ENCODE measurements at regions not wholly inside any gene's neighbourhood (a gene's known extent, or its start where the extent isn't known, plus 50 kb on each side); places are given as distances from the start of the nearest gene placed in this dataset.
A peak's percentile ranks its signal among the peaks of the same experiment; 100 is the strongest.

GRCh38 chr17:13405080-13405479, 196.6 kb downstream of the HS3ST3A1 start:
- DNase-seq (ENCODE audit: low spot score) = no peak

GRCh38 chr17:13403982-13404946, 197.5 kb downstream of the HS3ST3A1 start:
- DNase-seq (ENCODE audit: low spot score) = no peak

GRCh38 chr17:13400491-13400890, 201.2 kb downstream of the HS3ST3A1 start:
- DNase-seq (ENCODE audit: low spot score) = no peak

- no peak for DNase-seq (ENCODE audit: low spot score)
Measured at GRCh38 chr17:13398853-13399252, 202.9 kb downstream of the HS3ST3A1 start.

GRCh38 chr17:13398091-13398490, 203.6 kb downstream of the HS3ST3A1 start:
- no peak for DNase-seq (ENCODE audit: low spot score)

- DNase-seq (ENCODE audit: low spot score) = no peak
Measured at GRCh38 chr17:13395862-13396261, 205.9 kb downstream of the HS3ST3A1 start.

GRCh38 chr17:13395346-13395745, 206.4 kb downstream of the HS3ST3A1 start:
- DNase-seq (ENCODE audit: low spot score) = no peak

GRCh38 chr17:13393841-13394710, 207.7 kb downstream of the HS3ST3A1 start:
- DNase-seq (ENCODE audit: low spot score) = peak; percentile 86

GRCh38 chr17:13387952-13388351, 213.8 kb downstream of the HS3ST3A1 start:
- no peak for DNase-seq (ENCODE audit: low spot score)

- no peak for DNase-seq (ENCODE audit: low spot score)
Measured at GRCh38 chr17:13387236-13387635, 214.5 kb downstream of the HS3ST3A1 start.

- DNase-seq (ENCODE audit: low spot score) = no peak
Measured at GRCh38 chr17:13385481-13385911, 216.2 kb downstream of the HS3ST3A1 start.

GRCh38 chr17:13384626-13385025, 217.1 kb downstream of the HS3ST3A1 start:
- DNase-seq (ENCODE audit: low spot score) = no peak

- DNase-seq (ENCODE audit: low spot score) = no peak
Measured at GRCh38 chr17:13378361-13378760, 223.4 kb downstream of the HS3ST3A1 start.

GRCh38 chr17:13374203-13375143, 227.3 kb downstream of the HS3ST3A1 start:
- no peak for DNase-seq (ENCODE audit: low spot score)

GRCh38 chr17:13372432-13372831, 229.3 kb downstream of the HS3ST3A1 start:
- DNase-seq (ENCODE audit: low spot score) = no peak

GRCh38 chr17:13367154-13367553, 234.6 kb downstream of the HS3ST3A1 start:
- no peak for DNase-seq (ENCODE audit: low spot score)

GRCh38 chr17:13365331-13365730, 236.4 kb downstream of the HS3ST3A1 start:
- DNase-seq (ENCODE audit: low spot score) = peak; percentile 57

GRCh38 chr17:13363771-13364170, 238.0 kb downstream of the HS3ST3A1 start:
- no peak for DNase-seq (ENCODE audit: low spot score)

- DNase-seq (ENCODE audit: low spot score) = peak; percentile 49
Measured at GRCh38 chr17:13362341-13363122, 239.2 kb downstream of the HS3ST3A1 start.

- DNase-seq (ENCODE audit: low spot score) = no peak
Measured at GRCh38 chr17:13359774-13360173, 242.0 kb downstream of the HS3ST3A1 start.

GRCh38 chr17:13355054-13355453, 246.7 kb downstream of the HS3ST3A1 start:
- DNase-seq (ENCODE audit: low spot score) = no peak

Measured in AG08395 (cell line).